ENCODE measurements at regions not wholly inside any gene's neighbourhood (a gene's known extent, or its start where the extent isn't known, plus 50 kb on each side); places are given as distances from the start of the nearest gene placed in this dataset.

DNA sequence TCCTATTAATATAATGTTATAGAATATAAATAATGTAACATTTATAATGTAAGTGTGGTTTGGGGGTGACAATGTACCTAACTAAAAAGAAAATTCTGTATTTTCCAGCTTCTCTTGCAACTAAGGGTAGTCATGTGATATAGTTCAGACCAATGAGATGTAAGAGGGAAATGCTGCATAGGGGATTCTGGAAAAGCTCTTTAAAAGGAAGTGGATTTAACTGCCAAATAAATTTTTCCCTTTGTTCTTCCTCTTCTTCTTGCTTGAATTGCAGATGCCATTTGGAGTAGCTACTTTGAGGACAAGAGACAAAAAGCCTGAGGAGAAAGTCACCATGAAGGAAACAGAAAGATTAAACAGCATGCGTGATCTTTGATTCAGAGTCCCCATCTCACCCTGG is 194.3 kb downstream of the PTEN start:
- no peak for DNase-seq

DNA sequence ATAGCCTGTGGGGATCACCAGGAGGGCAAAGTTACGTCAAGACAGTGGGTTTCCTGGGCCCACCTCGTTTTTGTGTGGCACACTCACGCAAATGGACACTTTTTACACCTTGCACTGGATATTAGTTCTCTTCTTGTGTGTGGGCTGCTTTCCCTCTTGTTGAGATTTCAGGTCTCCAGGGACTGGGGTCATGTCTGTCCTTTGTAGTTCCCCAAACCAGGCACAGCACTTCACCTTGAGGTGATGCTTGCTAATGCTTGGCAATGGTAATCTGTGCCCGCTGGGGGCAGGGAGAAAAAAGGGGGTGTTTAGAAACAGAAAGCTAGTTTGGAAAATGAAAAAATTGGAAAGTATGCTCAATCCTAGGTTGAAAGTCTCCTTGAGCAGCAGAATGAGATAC is 195.3 kb downstream of the PTEN start:
- intact Hi-C loops (cut with DNase I): no loop called here
- DNase-seq: no peak

More for the DNA sequence above, 194.3 kb downstream of the PTEN start:
- intact Hi-C loops (cut with DNase I): no loop called here

DNA sequence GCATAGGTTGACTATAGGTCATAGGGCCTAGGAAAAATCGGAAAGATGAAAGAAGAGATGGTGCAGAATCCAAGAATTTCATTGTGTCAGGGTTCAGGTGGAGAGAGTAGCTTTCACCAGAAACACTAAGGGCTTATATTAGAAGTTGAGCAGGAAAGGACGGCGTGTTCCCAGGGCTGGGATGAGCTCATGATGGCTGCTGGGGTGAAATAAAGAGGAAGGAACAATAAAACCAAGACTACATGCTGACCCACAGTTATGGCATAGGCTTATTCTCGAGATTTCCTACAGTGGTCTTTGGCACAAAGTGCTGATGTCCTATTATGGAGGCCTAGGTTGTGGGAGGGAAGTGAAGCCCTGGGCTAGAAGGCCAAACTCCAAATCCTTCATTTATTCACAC is 195.8 kb downstream of the PTEN start:
- DNase-seq: peak in 1 of 42 donors; percentile 9
- intact Hi-C loops (cut with DNase I): no loop called here

DNA sequence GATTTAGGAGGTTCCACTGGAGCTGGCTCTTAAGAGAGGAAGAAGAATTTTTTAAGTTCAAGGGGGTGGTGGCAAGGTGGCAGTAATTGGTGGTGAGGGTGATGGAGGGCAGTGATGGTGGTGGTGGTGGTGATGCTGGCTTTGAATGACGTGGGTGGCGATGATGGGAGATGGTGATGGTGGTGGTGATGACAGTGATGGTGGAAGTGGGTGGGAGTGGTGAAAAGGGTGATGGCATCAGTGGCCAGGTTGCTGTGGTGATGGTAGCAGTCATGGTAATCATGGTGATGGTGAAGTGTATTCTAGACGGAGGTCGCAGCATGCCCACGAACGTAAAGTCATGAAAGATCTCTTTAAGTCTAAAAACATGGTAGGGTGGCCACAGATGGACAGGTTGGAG is 197.3 kb downstream of the PTEN start:
- intact Hi-C loops (cut with DNase I): no loop called here
- DNase-seq: no peak

DNA sequence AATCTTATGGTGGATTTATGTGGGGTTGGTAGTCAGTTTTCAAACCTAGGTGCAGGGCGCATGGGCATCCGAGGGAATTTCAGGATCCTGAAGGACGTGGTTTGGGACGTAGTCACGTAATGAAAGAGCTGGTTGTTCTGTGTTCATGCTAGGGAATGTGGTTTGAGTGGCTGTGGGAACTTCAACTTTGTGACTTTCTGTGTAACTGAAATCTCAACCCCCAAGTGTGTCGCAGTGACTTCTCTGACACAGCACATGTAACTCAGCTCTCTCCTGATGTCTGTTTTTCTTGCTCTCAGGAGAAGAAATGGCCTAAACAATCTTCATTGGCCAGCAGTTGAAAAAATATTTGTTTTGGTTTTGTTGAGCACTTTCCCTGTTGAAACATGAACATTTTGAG is 199.0 kb downstream of the PTEN start:
- DNase-seq: no peak
- intact Hi-C loops (cut with DNase I): no loop called here

DNA sequence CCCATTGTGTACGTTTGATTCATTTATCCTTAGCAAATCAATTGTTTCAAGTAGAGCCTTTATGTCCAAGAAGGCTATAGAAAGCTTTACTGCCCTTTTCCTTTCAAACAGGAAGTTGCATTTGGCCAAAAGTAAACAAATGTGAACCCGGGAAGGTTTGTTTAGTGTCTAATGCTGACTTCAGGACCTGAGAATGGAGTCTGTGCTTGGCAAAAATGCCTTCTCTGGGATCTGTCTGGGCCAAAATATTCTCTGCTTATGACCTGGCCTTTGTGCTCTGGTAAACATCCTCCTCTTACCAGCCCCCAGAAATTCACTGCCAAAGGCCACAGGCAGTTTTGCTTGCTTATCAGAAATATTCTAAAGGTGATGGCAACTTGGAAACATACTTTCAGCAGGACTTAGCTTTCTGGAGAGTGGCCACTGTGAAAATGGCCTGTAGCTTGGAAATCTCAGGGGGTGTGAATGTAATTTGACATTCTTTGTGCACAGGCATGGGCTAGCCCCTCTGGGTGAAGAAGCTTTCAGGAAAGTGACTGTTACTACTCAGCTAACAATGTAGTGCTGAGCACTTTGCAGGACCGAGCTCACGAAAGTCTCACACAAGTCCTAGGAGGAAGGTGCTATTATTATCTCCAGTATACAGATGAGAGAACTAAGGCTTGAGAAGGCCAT is 199.5 kb downstream of the PTEN start:
- no peak for DNase-seq
- intact Hi-C loops (cut with DNase I): no loop called here

DNA sequence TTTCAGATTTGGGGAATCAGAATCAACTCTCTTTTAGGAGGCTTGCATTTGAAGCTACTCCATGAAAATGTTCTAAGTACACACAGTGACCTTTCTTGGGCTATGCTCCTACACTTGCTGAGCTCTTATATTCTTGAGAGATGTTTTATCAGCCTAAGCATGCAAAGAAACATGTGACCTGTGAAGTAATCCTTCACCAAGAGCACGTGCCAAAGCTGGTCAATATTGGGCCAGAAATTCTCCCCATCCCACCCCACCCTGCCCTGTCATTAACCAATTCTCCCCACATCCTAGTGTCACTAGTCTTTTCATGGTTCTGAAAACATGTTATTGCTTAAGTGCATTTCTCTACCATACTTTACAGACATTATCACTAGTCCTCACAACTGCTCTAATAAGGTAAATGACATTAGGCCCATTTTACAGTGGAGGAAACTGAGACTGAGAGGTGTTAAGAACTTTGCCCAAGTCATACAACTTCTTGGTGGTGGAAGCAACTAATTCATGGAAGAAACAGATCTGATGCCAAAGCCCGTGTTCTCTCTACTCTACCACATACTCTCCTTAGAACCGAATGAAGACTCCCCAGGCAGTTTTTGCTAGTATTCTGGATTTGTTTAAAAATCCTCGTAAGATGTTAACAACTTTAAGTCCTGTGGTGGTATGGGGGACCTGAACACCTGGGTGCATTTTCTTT is 200.6 kb downstream of the PTEN start:
- DNase-seq: no peak
- intact Hi-C loops (cut with DNase I): no loop called here

DNA sequence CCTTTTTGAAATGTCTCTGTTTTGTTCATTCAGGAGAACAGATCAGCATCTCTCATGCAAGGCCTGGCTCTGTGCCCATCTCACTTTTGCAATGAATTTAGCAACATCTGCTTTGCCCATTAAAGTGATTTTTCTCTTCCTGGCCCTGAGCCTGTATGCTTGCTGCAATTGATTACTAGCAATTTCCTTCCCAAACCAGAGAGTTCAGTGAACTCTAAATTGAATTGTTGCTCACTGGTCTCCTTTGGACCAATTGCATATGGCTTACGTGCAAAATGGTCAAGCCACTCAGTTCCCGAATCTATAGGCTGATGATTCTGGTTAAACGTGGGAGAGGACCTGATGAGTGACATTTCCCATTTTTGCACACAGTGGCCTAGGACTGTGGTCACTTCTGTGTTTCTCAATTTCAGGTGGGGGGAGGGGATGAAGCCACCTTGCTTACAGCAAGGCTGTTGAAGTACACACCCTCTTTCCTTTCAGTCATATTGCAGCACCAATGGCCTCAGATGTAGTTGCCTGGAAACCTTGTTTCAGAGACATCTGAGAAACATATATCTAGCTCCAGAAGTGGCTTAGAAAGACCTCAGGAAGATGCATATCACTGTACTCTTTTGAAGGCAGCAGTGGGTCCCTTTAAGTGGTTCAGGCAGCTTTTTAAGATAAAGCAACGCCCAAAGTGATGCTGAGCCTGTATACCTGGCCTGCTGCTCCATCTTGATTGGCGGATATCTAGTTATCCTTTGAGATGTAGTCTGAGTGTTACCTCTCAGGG is 201.4 kb downstream of the PTEN start:
- peak in 8 of 42 donors; percentile 5 to 49 (median 22) for DNase-seq
- intact Hi-C loops (cut with DNase I): no loop called here

DNA sequence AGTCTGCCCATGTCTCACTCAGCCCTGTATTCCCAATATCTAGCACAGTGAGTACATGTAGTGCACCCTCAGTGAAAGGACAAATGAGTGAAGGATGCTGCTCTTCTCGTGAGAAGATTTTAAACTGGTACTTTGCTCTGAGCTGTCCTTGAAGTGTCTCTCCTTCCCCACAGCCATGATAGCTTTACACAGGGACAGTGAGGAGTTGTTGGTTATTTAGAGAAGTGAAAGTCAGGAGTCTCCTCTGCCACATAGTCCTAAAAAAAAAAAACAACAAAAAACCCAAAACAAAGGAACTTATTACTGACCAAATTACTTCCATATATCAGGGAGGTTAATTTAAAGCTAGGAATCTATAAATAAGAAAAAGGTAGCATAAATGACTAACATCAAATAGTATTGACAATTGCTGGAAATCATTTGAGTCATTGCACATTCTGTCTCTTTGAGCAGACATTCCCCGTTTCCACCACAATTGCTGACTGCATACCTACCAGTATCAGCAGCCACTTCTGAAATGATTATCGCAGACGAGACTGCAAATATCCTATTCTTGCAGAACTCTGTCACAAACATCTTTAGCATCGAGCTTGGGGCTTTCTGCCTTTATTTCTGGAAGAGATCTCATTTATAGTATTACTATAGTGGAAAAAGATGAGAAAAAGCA is 202.1 kb downstream of the PTEN start:
- DNase-seq: no peak
- intact Hi-C loops (cut with DNase I): no loop called here

DNA sequence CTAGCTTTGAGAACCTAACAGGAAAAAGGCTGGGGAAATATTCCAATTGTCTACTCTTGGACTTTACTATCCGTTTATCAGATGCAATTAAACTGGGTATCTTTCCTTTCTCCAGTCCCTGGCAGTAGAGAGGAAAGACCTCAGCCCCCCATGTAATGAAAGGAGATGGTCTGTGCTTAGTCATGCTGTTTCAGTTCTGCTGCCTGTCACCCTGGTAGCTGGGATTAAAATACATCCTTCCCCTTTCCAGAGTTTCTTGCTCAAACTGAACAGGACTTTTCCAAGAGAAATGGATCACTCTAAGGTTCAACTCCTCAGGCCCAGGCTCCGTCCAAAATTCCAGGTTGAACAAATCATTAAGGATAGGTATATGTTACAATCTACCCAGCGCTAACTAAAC is 202.9 kb downstream of the PTEN start:
- no peak for DNase-seq
- intact Hi-C loops (cut with DNase I): no loop called here

DNA sequence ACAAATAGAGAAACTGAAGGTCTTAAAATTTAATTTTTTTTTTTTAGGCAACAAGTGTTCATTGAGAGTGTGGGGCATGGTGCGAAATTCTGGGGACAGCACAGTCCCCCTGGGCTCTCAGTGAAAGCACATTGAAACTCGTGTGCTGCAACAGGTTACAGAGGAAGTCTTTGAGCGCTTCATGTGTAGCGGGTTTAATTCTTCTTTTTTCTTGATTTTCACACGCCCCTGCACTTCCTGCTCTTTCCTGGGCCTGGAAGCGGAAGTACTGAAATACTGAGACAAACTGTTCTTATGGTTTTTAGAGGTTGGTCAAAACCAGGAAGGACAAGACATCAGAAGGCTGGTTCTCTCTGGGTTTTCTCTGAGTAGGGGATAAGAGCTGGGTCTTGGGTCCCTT is 203.5 kb downstream of the PTEN start:
- intact Hi-C loops (cut with DNase I): no loop called here
- peak in 2 of 42 donors; percentile 20 to 38 for DNase-seq

DNA sequence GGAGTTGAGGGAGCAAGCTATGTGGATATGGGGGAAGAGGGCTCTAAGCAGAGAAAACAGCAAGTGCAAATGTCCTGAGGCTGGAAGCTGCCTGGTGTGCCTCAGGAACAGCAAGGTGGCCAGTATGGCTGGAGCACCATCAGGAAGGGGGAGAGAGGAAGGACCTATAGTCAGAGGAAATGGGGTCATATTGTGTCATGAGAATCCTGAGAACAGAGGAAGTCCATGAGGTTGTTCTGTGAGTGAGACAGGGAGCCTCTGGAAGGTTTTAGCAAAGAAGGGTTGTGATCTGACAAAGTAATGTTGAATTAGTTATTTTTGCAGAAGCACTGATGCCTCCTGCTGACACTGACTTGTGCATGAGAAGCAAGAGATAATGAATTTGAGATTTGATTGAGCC is 204.3 kb downstream of the PTEN start:
- no peak for DNase-seq
- intact Hi-C loops (cut with DNase I): no loop called here

DNA sequence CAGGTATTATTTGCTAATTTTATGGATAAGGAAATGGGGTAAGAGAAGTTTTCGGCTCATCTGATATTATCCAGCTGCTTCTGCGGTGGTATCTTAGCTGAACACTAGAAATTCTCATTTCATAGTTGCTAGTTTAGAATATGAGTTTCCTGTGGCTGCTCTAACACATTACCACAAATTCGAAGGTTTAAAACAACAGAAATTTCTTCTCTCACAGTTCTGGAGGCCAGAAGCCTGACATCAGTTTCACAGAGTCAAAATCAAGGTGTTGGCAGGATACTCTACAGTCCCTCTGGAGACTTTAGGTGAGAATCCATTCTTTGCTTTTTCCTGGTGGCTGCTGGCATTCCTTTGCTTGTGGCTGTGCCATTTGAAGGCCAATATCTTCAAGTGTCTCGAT is 205.9 kb downstream of the PTEN start:
- intact Hi-C loops (cut with DNase I): no loop called here
- DNase-seq: no peak

DNA sequence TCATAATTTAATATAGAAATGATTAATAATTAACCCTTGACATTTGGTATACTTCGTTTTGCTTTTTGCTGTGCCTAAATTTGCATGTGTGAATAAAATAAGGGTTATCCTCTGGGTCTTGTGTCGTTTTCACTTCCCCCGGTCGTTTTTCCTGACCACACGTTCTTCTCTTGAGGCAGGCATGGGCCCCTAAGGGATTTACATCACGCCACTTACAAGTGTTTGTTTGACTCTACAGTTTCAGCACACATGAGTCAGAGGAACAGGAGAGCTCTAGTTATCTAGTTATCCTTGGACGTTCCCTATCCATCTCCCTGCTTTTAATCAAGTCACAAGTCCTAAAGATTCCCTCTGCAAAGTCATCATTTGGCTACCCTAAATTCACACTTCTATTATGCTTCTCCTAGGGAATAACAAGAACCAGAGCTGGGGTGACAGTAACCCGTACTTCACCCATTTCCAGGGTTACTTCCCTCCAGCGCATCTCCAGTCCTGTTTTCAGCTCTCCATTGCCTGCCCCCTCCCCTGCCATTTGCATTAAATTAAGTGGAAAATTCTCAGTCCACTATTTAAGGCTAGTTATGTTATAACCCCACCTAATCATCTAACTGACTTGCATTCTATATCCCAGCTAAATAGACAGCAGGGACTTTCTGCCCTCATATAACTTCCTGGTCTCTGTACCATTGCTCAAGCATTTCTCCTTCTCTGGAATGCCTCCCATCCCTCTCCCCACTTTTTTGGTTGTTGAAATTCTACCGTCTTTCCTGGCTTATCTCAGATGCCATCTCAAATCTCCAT is 206.9 kb downstream of the PTEN start:
- no peak for DNase-seq
- intact Hi-C loops (cut with DNase I): no loop called here

DNA sequence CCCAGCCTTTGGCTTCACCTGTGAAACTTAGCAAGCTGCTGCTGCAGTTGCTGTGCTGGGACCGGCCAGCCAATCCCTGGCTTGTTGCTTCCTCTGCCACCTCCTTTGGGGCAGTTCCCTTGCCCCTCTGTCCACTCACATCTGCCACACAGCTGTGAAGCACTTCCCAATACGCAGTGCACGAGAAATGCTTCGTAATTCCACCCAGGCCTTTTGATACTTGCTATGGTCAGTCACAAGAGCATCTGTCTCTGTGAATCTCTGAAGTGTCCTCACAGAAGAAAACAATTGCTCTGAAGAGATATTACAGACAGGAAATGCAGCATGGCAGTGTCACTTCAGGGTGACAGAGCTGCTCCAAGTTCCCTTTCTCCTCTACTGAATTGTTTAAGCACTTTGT is 208.5 kb downstream of the PTEN start:
- intact Hi-C loops (cut with DNase I): no loop called here
- no peak for DNase-seq

DNA sequence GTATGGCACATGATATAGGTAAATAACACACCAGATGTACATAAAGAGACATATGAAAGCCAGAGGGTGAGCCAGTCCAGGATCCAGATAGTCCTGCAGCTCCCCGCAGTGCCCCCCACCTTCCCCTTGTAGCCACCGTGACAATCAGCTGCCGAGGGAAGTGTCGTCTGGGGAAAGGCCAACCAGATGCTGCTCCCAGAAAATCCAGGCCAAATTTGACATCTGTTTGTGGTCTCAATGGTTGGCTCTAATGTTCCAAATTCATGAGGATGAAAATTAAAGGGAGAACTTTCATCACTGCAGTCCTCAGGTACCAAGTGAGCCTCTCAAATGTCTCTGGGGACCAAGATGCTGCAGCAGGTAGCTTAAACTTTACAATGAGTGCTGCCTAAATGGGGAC is 210.3 kb downstream of the PTEN start:
- DNase-seq: no peak
- intact Hi-C loops (cut with DNase I): no loop called here

DNA sequence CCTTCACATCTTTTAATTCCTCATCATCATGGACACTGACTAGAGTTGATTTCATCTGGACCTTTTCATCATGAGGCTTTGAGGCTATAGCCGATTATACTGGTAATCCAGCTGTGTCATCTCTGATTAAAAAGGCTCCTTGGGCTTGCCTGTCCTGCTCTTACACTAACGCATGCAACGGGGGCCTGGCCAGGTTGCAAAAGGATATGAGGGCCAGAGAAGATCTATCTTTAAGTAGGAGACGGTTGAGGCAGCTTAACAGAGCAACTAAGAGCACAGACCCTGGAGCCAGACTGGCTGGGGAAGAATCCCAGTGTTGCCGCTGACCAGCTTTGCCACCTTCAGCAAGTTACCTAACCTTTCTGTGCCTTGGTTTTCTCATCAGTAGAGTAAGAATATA is 211.5 kb downstream of the PTEN start:
- no peak for DNase-seq
- intact Hi-C loops (cut with DNase I): no loop called here

DNA sequence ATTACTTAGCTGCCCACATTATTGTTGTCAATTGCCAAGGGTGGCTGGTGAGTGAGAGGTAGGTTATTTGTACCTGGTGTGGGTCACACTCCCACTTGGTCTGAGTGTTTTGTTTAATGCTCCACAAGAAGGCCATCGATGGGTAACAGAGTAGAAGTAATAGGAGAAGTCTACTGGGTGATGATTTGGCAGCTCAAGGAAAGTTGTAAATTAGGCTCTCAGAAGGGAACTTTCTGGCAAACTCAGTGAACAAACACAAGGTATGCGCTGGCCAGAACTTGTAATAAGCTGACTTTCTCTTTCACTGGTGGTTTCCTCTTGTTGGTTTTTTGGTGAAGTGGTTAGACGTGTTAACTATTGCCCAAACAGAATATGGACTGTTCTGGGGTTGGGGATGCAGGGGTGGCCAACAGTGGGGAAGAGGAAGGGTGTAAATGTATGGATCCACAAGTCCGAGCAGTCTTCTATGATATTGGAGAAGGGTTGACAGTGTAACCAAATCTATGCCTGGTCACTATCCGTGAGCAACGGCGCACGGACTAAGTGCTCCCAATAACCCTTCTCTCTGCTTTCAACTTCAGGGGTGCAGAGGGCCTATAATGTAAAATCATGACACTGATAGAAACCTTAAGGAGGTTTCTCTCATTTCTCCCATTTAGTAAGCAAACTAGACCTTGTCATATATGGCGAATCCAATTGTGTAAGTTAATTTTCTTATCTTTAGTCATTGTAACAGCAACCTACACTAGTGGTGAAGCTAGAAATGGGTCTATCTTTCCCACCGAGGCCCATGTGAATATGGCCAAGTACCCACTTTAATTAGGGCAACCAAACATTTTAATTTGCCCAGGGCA is 212.8 kb downstream of the PTEN start:
- intact Hi-C loops (cut with DNase I): no loop called here
- DNase-seq: no peak
